Effector CD4-positive, alpha-beta T cell (primary cell): ENCODE measurements at regions not wholly inside any gene's neighbourhood (a gene's known extent, or its start where the extent isn't known, plus 50 kb on each side); places are given as distances from the start of the nearest gene placed in this dataset.

Experiments used
- DNase-seq: peaks from one replicate; pipeline ENCODE4 v3.0.0-alpha.2; 2020

DNA sequence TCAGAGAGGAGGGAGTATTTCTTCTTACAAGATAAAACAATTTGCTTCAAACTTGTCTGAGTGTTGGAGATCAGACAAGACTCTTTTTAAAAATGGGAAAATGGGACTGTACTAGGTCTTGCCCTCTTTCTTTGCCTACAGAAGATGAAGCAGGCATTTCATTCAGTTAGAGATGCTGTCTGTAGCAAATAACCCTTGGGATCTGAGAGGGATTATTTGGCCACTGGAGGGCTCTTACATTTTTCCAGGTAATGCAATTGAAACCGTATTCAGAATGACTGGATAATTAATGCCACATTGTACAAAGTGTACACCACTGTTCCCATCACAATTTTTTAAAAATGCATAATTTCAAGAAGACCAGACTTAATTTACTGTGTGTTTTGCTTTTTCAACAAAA, 258.5 kb upstream of the KIRREL3 start:
- DNase-seq, result no peak

DNA sequence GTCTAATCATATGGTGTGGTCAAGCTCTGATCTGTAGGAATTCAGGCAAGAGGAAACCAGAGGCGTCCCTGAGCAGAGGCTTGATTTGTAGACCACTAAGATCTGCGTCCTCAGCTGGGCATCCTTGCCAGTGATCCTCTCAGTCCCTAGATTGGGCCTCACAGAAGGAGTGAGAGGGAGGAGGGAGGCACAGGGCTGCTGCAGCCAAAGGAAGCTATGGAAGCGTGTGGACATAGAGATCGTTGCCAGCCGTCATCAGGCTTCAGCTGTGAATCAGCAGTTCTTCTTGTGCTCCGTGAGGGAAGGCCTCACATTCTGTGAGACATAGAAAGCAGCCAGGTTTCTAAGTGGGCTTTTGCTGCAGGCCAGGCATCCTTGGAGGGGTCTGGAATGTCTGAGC, 254.6 kb upstream of the KIRREL3 start:
- no peak for DNase-seq

DNA sequence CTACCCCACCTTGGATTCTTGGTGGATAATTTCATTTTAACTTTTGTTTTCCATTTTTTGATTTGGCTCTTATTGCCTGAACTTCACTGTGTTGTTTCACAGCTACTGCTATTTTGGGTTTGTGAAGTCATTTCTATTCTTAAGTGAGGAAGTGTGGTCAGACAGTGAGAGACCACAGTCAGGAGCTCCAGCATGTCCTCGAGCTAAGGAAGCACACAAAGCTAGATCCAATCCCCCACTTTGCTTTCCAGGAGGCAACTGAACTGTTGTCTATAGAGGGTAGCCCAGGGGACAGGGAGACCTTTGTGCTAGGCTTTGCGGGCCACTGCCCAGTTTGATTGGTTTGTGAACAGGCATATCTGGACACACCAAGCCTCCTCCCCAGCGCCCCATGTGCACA, 251.8 kb upstream of the KIRREL3 start:
- DNase-seq, result no peak

DNA sequence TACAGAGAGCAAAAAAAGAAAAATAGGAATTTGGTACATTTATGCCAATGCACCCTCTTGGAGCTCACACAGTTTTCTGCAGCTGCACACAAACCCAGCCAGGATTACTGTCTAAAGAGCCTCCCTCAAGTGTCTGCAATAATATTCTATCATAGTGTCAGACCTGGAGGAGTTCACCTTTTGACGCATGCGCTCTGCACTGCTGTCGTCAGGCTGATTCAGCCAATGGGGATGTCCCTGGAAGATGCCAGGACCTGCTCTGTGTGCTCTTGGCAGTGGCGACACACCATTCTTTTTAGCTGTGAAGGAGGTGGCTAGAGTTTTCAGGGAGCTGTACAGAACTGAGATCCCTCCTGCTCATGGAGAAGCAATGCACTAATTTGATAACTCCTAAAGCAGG, 249.0 kb upstream of the KIRREL3 start:
- DNase-seq, result no peak

DNA sequence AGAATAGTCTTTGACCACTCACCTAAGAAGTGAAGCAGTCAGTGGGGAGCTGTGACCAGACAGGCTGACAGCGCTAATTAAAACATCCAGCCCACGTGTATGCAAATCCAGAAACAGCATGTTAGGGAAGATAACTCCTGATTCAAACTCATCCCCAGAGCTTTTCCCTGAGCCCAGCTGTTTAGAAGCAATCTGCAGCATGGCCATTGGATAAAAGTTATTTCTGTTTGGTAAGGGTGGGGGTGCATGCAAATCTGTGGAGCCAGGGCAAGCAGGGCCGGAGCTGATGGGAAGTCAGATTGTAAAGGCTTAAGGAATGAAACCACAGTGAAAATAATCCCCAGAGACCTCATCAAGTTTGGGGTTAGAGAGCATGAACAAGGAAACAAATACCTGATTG, 247.9 kb upstream of the KIRREL3 start:
- DNase-seq, result no peak

DNA sequence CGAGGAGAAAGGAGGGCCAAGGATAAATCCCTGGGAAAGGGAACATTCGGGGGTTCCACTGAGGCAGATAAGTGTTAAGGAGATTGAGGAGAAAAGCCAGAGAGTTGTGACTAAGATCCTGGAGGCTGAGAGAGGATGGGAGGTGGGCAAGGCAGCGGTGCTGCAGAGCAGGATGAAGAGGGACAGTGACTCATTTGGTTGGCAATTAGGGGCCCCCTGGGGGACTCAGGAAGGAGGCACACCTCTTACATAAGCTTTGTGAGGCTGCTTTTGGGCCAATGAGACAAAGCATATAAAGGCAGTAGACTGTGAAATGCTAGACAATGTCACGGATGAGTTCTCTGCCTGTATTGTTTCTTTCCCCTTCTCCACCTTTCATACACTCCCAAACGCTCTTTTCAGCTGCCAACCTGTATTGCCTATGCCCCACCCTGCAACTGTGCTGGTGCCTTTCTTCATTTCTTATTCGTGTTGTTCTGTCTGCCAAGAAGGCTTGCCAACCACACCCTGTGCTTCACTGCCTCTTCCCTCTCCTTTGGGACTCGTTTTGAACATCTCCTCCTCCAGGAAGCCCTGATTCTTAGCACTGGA, 246.8 kb upstream of the KIRREL3 start:
- no peak for DNase-seq

DNA sequence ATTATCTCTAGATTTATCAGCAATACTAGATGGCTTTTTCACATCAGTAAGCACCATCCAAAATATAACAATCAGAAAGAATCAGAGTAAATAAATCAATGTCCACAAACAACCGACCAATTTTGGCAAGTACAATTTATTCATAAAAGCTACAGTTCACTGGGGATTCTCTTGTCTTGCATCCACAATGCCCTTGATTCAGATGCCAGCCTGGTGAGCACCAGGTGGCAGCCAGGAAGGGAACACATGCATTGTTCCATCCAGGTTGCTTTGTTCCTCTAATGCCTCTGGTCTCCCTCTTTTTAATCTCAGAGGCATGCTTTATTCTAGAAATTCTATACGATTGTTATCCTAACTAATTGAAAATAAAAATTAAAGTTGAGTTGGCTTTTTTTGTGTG, 242.1 kb upstream of the KIRREL3 start:
- no peak for DNase-seq

DNA sequence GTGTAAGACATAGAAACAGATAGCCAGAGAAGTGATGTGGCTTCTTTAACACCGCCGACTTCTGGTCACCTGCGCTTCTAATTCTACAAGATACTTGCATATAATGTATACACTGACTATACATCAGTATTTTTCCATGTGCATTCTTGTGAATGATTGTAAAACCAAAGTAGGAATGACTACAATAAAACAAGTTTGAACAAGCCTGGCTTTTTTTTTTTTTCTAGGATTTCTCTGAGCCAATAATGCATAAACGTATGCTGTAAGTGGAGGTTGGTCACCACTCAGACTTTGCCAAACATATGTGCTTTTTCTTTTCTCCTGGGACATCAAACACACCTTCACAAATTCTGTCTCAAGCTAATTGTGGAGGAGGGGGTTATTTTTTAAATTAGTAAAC, 237.8 kb upstream of the KIRREL3 start:
- no peak for DNase-seq

DNA sequence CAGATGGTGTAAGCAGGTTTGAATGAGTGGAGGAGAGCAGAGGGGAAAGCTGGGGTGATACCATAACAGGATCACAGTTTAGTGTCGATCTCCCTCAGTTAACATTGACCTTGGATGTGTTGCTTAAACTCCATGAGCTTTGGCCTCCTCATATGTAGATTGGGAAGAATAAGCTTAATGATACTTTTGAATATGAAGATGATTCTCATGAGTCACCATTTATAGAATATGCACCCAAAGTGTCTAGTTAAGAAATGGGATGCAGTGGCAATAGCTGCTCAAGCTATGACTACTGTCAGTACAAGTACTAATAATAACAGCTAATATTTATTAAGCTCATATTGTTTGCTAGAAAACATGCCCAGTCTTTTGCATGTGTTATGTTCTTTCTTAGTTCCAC, 236.2 kb upstream of the KIRREL3 start:
- DNase-seq, result no peak

DNA sequence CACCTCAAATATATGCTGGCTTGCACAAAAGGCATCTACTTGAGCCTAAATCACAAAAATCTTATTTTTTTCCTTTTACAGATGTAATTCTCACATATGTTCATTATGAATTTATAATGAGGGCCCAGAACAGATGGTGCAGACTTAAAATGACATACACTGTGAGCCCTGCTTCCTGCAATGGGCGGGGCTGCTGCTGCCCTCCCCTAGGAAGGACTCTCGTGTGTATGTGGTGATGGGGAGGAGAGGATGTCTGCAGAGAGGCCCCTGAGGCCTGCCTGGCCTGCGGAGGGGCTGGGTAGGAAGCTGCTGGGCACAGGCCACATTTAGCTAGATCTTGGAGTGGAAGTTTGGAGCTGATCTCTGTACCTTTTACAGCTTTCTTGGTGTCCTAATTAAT, 233.4 kb upstream of the KIRREL3 start:
- no peak for DNase-seq

DNA sequence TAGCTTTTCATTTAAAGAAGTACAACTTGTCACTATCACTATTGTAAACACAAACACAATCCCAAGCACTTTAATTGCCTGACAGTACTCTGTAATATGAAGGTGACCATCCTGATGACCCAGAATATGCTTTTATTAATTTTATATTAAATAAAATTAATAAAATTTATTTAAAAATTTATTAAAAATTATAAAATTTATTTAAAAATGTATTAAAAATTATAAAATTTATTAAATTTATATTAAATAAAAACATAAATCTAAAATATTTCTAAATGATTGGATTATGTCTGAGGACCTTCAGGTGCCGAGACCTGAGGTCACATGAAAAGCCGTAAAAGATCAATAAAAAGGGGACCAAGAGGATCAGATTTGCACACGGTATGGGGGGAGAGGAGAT, 229.8 kb upstream of the KIRREL3 start:
- no peak for DNase-seq

DNA sequence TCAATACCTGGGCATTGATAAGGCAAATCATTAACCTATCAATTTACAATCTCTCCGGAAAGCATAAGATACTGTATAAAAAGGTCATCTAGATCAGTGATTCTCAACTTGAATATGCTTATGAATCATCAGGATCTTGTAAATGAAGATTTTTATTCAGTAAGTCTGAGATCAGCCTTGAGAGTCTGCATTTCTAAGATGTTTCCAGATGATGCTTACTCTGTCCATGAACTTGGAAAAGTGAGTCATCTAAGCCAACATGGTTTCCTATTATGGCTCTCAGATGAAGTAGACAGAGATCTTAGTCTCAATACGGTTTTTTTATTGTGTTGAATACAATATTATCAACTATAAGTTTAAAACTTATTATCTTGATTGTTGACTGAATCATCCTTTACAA, 226.4 kb upstream of the KIRREL3 start:
- DNase-seq, result no peak

DNA sequence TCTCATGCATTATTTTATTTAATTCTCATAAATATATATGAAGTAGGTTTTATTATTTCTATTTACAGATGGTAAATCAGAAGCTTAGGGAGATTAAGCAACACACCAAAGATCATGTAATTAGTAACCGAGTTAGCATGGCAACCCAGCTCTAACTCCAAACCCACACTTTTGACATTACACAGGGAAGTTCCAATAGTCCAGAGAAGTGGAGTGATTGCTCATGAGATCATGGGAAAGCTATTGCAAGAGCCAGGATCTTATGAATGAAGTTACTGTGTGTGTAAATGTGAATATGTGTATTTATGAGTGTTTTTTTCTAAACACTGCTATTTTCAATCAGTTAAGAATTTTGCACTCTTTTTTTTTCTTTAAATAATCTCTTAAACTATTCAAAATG, 225.8 kb upstream of the KIRREL3 start:
- no peak for DNase-seq

DNA sequence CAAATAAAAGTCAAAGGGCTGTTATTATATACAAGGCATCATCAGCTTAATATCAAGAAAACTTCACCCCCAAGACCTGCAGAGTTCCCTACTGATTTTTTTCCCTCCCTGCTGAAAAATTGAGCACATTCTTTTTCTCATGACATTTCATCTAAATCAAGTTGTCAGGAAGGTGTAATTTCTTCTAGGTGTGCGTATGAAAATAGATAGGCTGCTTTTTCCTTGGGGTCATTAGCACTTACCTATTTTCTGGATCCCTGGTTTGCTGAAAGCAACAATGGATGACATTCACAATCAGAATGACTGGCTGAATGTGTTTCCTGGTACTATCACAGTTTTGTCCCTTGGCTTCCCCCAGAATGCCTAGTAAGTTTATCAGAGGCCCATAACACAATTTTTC, 225.0 kb upstream of the KIRREL3 start:
- DNase-seq, result no peak

DNA sequence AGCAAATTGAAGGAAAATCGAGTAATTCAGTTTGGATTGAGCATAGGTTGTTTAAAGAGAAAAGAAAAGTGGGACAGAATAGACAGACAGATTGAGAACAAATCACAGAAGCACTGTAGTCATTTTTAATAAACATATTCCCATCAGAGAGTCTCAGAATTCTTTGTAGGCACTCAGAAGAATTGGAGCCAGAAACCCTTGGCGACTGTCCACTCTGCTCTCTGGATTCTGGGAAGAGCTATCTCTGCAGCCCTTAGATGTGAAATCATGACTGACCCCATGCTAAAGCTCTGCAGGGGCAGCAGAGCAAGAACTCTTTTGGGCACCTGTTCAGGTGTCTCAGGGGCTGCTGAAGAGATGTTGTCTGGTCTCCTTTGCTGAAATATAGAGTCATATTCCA, 223.7 kb upstream of the KIRREL3 start:
- DNase-seq, result no peak

DNA sequence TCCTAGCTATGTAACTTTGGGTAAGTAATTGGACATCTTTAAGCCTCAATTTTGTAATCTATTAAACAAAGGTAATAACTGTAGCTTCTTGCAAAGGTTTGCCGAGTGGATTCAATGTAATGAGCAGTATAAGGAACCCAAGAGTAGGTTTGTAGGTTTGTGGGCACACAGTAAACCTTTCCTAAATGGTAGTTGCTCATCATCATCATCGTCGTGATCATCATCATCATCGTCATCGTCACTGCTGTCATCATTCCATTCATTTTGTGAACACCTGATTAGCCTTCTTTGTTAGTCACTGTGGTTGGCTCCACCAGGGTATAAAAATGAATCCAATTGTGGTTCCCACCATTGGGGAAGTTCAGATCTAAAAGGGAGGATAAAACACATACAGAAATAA, 223.1 kb upstream of the KIRREL3 start:
- no peak for DNase-seq

DNA sequence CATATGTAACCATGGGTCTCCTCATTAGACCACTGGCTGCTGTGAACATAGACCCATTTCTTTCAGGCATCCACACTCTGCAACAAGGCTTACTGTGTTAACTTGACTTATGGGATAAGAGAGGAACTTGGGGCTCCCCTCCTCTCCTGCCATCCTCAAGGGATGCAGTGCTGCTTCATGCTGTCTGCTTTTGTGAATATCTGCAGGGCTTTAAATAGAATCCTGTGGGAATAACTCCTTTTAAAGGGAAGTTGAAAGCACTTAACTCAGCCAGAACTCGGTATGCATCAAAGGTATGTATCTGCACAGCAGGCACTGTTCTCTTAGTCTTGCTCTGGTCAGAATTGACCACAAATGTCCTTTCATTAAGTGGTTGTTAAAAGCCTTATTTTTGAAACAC, 222.5 kb upstream of the KIRREL3 start:
- DNase-seq, result no peak

DNA sequence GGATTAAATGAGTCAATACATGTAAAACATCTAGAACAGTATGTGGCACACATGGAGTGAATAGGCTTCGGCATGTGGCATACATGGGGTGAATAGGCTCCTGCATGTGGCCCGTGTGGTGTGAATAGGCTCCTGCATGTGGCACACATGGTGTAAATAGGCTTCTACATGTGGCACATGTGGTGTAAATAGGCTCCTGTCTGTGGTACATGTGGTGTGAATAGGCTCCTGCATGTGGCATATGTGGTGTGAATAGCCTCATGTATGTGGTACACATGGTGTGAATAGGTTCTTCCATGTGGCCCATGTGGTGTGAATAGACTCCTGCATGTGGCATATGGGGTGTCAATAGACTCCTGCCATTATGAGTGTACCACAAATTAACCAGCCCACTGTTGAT, 219.1 kb upstream of the KIRREL3 start:
- no peak for DNase-seq

DNA sequence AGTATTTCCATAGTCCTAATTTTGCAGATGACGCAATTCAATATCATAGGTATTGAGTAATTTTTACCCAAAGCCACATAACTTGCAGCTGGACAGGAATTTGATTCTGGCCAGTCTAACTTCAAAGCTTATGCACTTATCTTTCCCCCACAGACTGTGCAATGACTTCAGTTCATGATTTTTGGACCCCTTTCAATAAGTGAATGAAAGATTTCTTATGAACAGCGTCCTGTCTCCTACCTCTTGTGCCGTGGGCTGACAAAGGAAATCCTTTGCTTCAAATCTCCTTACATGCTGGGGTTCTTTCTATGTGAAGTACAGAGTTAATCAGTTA, 217.7 kb upstream of the KIRREL3 start:
- DNase-seq, result no peak

DNA sequence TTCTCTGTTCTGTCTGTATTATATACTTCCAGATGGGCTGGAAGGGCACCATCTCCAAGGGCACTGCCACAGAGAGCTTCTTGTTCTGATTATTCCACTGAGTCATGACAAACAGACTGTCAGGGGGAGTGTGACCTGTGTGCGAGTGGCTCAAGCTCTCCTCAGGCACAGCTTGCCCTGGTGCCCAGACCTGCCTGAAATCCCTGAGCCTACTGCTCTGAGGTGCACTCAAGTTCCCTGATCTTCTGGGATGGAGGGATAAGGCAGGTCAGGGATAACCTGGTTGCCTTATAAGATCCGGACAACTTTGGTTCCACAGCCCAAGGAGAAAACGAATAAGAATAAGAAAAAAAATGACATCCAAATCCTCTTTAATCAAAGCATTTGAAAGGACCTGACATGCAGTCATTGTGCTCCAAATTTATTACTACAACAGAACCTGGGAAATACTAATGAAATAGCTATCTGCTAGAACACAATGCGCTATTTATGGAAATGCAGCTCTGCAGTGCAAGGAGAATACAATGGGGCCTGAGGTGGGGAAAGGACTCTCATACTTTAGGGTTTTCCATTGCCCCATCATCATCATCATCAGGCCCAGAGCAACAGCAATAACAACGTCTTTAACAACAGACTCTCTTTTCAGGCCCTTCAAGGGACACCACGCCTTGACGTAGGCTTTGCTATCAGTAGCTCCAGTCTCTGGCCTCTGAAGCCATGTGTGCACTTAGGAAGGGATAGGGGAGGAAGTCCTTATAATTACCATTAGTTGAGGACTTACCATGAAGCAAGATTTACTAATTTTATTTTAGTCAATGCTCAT, 217.1 kb upstream of the KIRREL3 start:
- DNase-seq, result no peak

DNA sequence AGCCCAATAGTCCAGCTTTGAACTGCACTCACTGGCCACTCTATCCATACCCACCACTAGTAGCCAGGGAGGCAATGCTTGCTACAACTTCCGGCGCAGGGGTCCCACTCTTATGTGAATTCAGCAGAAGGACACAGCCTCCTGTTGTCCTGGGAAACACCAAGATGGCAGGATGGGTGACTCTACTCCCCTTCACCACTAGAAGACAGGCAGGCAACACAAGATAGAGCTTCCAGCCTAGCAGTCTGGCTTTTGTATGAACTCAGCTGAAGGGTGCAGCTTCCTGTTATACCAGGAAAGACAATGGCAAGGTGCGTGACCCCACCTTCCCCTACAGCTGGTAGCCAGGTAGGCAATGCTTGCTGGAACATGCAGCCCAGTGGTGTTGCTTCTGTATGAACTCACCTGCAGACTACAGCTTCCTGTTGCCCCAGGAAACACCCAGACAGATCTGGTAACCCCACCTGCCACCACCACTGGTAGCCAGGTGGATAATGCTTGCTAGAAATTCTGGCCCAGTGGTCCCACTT, 205.2 kb upstream of the KIRREL3 start:
- DNase-seq, result no peak

DNA sequence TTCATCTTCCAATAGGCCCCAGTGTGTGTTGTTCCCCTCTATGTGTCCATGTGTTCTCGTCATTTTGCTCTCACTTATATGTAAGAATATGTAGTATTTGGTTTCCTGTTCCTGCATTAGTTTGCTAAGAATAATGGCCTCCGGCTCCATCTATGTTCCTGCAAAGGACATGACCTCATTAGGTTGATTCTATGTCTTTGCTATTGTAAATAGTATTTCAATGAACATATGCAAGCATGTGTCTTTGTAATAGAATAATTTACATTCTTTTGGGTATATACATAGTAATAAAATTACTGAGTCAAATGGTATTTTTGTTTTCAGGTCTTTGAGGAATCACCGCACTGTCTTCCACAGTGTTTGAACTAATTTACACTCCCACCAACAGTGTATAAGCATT, 202.9 kb upstream of the KIRREL3 start:
- no peak for DNase-seq

DNA sequence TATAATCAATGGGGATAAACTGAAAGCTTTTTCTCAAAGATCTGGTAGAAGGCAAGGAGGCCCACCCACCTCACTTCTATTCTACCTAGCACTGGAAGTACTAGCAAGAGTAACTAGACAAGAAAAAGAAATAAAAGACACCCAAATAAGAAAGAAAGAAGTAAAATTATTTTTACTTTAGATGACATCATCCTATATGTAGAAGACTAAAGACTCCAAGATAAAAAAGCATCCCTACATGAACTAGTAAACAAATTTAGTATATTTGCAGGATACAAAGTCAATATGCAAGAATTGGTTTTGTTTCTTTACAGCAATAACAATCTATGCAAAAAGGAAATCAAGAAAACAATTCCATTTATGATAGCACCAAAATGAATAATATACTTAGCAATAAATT, 201.5 kb upstream of the KIRREL3 start:
- no peak for DNase-seq

DNA sequence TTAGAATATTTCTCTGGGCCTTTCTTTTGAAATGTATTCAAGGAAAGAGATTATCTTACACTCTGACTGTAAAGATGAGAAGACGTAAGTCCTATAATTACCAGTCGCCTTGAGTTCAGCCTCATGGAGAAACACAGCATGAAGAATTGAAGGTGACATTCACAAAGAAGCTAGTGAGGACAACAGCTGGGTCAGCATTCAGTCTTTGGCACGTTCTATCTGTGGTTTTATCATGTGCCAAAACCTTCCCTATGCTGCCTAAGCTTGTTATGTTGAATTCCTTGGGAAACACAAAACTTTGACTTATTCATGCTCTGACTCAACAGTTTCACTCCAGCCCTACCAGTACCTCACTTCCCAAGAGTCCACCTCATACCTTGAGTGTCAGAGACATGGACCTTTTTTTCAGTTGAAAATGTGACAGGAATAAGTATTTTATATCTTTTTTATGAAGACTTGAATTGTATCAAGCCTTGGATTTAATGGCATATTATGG, 198.8 kb upstream of the KIRREL3 start:
- DNase-seq, result no peak
